Stimulated activated CD4-positive, alpha-beta T cell treated with anti-CD3 and anti-CD28 coated beads, Interleukin-12 subunit alpha, Interleukin-12 subunit beta, amount 100 ng/mL, for 24 hours (primary cell): ENCODE measurements at regions not wholly inside any gene's neighbourhood (a gene's known extent, or its start where the extent isn't known, plus 50 kb on each side); places are given as distances from the start of the nearest gene placed in this dataset.

ENCODE experiments used
- DNase-seq, 2 experiments: peaks; one replicate each; pipeline ENCODE4 v3.0.0-alpha.2; 2020; ENCODE audit warnings: low read depth in 2 of 2

GRCh38 chr6:1257778-1258177, 54.1 kb upstream of the FOXQ1 start:
- no peak for DNase-seq

- no peak for DNase-seq
Observed at GRCh38 chr6:1256435-1257008, 55.4 kb upstream of the FOXQ1 start.

- no peak for DNase-seq
Observed at GRCh38 chr6:1255636-1256365, 56.1 kb upstream of the FOXQ1 start.

- DNase-seq = no peak
Observed at GRCh38 chr6:1254326-1254725, 57.6 kb upstream of the FOXQ1 start.

GRCh38 chr6:1253816-1254215, 58.1 kb upstream of the FOXQ1 start:
- DNase-seq = no peak

GRCh38 chr6:1251198-1252155, 60.4 kb upstream of the FOXQ1 start:
- no peak for DNase-seq

GRCh38 chr6:1250489-1251197, 61.3 kb upstream of the FOXQ1 start:
- DNase-seq = no peak

GRCh38 chr6:1247894-1248293, 64.0 kb upstream of the FOXQ1 start:
- DNase-seq = no peak

- DNase-seq = no peak
Observed at GRCh38 chr6:1247056-1247455, 64.8 kb upstream of the FOXQ1 start.

GRCh38 chr6:1244941-1245340, 67.0 kb upstream of the FOXQ1 start:
- no peak for DNase-seq

- DNase-seq = no peak
Observed at GRCh38 chr6:1244278-1244677, 67.6 kb upstream of the FOXQ1 start.

GRCh38 chr6:1242446-1242845, 69.5 kb upstream of the FOXQ1 start:
- DNase-seq = no peak

GRCh38 chr6:1242021-1242420, 69.9 kb upstream of the FOXQ1 start:
- no peak for DNase-seq

- DNase-seq = no peak
Observed at GRCh38 chr6:1240766-1241318, 71.1 kb upstream of the FOXQ1 start.

- no peak for DNase-seq
Observed at GRCh38 chr6:1239805-1240204, 72.1 kb upstream of the FOXQ1 start.

GRCh38 chr6:1238040-1238439, 73.9 kb upstream of the FOXQ1 start:
- no peak for DNase-seq

- no peak for DNase-seq
Observed at GRCh38 chr6:1237636-1238035, 74.3 kb upstream of the FOXQ1 start.

GRCh38 chr6:1235825-1236224, 76.1 kb upstream of the FOXQ1 start:
- no peak for DNase-seq

- no peak for DNase-seq
Observed at GRCh38 chr6:1233924-1234323, 78.0 kb upstream of the FOXQ1 start.

- DNase-seq = no peak
Observed at GRCh38 chr6:1232578-1232977, 79.3 kb upstream of the FOXQ1 start.

GRCh38 chr6:1231941-1232340, 80.0 kb upstream of the FOXQ1 start:
- no peak for DNase-seq
